Glomerular endothelial cell (primary cell): ENCODE measurements at regions not wholly inside any gene's neighbourhood (a gene's known extent, or its start where the extent isn't known, plus 50 kb on each side); places are given as distances from the start of the nearest gene placed in this dataset.
"Not testable (repeated sequence)": the region's sequence is repeated elsewhere in the genome, so short reads cannot be mapped to it uniquely, and the experiment has no call there.

Experiments used
- DNase-seq: peaks from one replicate; pipeline ENCODE4 v3.0.0-alpha.2; 2011; ENCODE audit warnings: low read depth, low spot score; ENCODE audit errors: extremely low read depth

- DNase-seq: not testable (repeated sequence)
These were observed 53.6 kb upstream of the PLGLB1 start for GRCh38 chr2:87075054-87075790.

GRCh38 chr2:87075791-87076252 is 54.2 kb upstream of the PLGLB1 start:
- DNase-seq: not testable (repeated sequence)

- not testable (repeated sequence) for DNase-seq
These were observed 54.8 kb upstream of the PLGLB1 start for GRCh38 chr2:87076253-87077123.

- not testable (repeated sequence) for DNase-seq
These were observed 55.4 kb upstream of the PLGLB1 start for GRCh38 chr2:87077124-87077446.

- DNase-seq: not testable (repeated sequence)
These were observed 60.1 kb upstream of the PLGLB1 start for GRCh38 chr2:87081727-87082126.

- DNase-seq: not testable (repeated sequence)
These were observed 66.4 kb upstream of the PLGLB1 start for GRCh38 chr2:87088079-87088478.

GRCh38 chr2:87089401-87089800 is 67.8 kb upstream of the PLGLB1 start:
- not testable (repeated sequence) for DNase-seq

GRCh38 chr2:87093252-87093651 is 71.6 kb upstream of the PLGLB1 start:
- DNase-seq: not testable (repeated sequence)

- DNase-seq: not testable (repeated sequence)
These were observed 72.4 kb upstream of the PLGLB1 start for GRCh38 chr2:87093937-87094529.

GRCh38 chr2:87095804-87096203 is 74.2 kb upstream of the PLGLB1 start:
- DNase-seq: not testable (repeated sequence)

- DNase-seq: not testable (repeated sequence)
These were observed 107.3 kb upstream of the PLGLB1 start for GRCh38 chr2:87128761-87129553.

GRCh38 chr2:87132577-87132976 is 110.9 kb upstream of the PLGLB1 start:
- not testable (repeated sequence) for DNase-seq

GRCh38 chr2:87151835-87152493 is 130.3 kb upstream of the PLGLB1 start:
- DNase-seq: not testable (repeated sequence)

GRCh38 chr2:87174454-87174853 is 152.8 kb upstream of the PLGLB1 start:
- not testable (repeated sequence) for DNase-seq

- not testable (repeated sequence) for DNase-seq
These were observed 161.7 kb upstream of the PLGLB1 start for GRCh38 chr2:87183373-87183772.

- DNase-seq: not testable (repeated sequence)
These were observed 162.6 kb upstream of the PLGLB1 start for GRCh38 chr2:87184260-87184659.

GRCh38 chr2:87189214-87189613 is 167.6 kb upstream of the PLGLB1 start:
- not testable (repeated sequence) for DNase-seq

GRCh38 chr2:87193336-87193735 is 171.7 kb upstream of the PLGLB1 start:
- DNase-seq: not testable (repeated sequence)

- not testable (repeated sequence) for DNase-seq
These were observed 172.8 kb upstream of the PLGLB1 start for GRCh38 chr2:87194254-87194999.
